ENCODE measurements at regions not wholly inside any gene's neighbourhood (a gene's known extent, or its start where the extent isn't known, plus 50 kb on each side); places are given as distances from the start of the nearest gene placed in this dataset.

DNA sequence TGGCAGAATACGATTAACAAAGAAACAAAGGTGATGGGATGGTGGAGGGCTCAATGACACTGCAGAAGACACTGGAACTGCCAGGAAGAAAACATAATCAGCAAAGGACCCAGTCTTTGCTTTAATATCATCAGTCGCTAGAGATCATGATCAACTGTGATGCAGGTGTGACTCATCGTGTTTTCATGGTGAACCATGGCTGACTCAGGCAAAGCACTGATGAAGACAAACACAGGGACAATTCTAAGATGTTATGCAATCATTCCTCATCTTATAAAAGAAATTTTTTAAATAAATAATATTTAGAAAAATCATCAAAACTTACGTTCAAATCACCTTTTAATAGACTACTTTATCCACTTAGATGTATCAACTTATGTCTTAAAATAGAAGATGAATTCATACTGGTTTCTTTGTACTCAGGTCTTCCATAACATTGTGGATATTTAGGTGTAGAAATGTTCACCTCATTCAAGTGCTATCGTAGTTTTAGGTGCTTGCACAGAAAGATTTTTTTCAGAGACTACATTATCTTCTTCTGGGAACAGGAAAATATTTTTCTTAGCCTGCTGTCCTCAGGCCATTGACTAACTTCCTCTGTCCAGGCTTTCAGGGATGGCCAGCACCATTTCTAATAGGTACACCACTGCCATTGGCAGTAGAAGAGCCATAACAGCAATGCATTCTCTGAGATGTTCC is 673.4 kb upstream of the MEF2C start:
- H3K4me1 ChIP-seq (ENCODE audit: control insufficient read depth, insufficient read depth, low read length) = 0 out of 2 replicates have a peak, but pooled peaks cover 3% of the 10 kb centered on the region
- H3K4me3 ChIP-seq (ENCODE audit: low read depth in 2 of 2, low read length in 2 of 2) = no peak overlapping the region
- H3K36me3 ChIP-seq (ENCODE audit: control insufficient read depth, insufficient read depth, low read length) = no peaks in the 10 kb centered on the region
- H3K9me3 ChIP-seq (ENCODE audit: control insufficient read depth, insufficient read depth, low read depth, low read length) = no peaks in the 10 kb centered on the region
- ATAC-seq (peak; percentile 96), DNase-seq (ENCODE audit: low read depth, low spot score) (peak; percentile 86)
- in situ Hi-C loops (cut with HindIII; ENCODE audit: low pct_unique_long_range_greater_than_20kb, low sequenced_read_pairs) (no loop called here), intact Hi-C loops (cut with micrococcal nuclease; ENCODE audit: unreplicated experiment) (no loop called here)
- ChIA-PET CTCF (no interaction called here), POLR2A (no interaction called here)
- BruUV-seq (replicated peaks) = no TSS peak
- no peaks in the 10 kb centered on the region for H3K27me3 ChIP-seq (ENCODE audit: control insufficient read depth, insufficient read depth, low read length)
- 0 out of 2 replicates have a peak overlapping the region, but pooled peaks have one; percentile 23 for H3K27ac ChIP-seq (ENCODE audit: low read length)
- TF ChIP-seq, protein P1, sequence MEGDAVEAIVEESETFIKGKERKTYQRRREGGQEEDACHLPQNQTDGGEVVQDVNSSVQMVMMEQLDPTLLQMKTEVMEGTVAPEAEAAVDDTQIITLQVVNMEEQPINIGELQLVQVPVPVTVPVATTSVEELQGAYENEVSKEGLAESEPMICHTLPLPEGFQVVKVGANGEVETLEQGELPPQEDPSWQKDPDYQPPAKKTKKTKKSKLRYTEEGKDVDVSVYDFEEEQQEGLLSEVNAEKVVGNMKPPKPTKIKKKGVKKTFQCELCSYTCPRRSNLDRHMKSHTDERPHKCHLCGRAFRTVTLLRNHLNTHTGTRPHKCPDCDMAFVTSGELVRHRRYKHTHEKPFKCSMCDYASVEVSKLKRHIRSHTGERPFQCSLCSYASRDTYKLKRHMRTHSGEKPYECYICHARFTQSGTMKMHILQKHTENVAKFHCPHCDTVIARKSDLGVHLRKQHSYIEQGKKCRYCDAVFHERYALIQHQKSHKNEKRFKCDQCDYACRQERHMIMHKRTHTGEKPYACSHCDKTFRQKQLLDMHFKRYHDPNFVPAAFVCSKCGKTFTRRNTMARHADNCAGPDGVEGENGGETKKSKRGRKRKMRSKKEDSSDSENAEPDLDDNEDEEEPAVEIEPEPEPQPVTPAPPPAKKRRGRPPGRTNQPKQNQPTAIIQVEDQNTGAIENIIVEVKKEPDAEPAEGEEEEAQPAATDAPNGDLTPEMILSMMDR (IDR thresholded peaks at IDR 0.05) = no peak
- no peak for TF ChIP-seq TCF7L2 (IDR thresholded peaks at IDR 0.05; ENCODE audit: low read depth, low read length)
- no peak for TF ChIP-seq SIN3A (IDR thresholded peaks at IDR 0.05; ENCODE audit: borderline replicate concordance, insufficient read depth, low read depth, low read length)
- TF ChIP-seq, protein P2, sequence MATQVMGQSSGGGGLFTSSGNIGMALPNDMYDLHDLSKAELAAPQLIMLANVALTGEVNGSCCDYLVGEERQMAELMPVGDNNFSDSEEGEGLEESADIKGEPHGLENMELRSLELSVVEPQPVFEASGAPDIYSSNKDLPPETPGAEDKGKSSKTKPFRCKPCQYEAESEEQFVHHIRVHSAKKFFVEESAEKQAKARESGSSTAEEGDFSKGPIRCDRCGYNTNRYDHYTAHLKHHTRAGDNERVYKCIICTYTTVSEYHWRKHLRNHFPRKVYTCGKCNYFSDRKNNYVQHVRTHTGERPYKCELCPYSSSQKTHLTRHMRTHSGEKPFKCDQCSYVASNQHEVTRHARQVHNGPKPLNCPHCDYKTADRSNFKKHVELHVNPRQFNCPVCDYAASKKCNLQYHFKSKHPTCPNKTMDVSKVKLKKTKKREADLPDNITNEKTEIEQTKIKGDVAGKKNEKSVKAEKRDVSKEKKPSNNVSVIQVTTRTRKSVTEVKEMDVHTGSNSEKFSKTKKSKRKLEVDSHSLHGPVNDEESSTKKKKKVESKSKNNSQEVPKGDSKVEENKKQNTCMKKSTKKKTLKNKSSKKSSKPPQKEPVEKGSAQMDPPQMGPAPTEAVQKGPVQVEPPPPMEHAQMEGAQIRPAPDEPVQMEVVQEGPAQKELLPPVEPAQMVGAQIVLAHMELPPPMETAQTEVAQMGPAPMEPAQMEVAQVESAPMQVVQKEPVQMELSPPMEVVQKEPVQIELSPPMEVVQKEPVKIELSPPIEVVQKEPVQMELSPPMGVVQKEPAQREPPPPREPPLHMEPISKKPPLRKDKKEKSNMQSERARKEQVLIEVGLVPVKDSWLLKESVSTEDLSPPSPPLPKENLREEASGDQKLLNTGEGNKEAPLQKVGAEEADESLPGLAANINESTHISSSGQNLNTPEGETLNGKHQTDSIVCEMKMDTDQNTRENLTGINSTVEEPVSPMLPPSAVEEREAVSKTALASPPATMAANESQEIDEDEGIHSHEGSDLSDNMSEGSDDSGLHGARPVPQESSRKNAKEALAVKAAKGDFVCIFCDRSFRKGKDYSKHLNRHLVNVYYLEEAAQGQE (IDR thresholded peaks at IDR 0.05; ENCODE audit: insufficient read depth in 1 of 2, low read depth in 2 of 2, low read length in 1 of 2) = no peak
- no peak for TF ChIP-seq POLR2AphosphoS5 (IDR thresholded peaks at IDR 0.05; ENCODE audit: low read depth, low read length)

DNA sequence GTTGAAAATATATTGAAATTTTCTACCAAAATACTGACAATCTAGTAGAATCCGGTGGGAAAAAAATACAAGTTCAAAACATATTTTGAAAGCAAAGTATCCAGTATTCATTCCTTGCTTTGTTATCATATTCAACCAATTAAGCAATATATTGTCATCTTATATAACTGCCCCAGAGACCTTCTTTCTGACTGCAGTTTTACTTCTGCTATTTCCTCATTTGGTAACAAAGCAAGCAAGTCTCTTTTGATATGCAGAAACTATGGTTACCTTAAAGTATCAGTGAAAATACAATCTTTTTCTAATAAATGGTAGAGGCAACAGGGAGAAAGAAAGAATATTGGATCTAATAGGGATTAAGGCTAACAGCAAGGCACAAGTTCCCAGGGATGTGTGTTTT is 663.7 kb upstream of the MEF2C start:
- ChIA-PET POLR2A (no interaction called here), CTCF (no interaction called here)
- H3K4me3 ChIP-seq (ENCODE audit: low read depth in 2 of 2, low read length in 2 of 2) = no peak overlapping the region
- intact Hi-C loops (cut with micrococcal nuclease; ENCODE audit: unreplicated experiment) (no loop called here), in situ Hi-C loops (cut with HindIII; ENCODE audit: low pct_unique_long_range_greater_than_20kb, low sequenced_read_pairs) (no loop called here)
- TF ChIP-seq POLR2AphosphoS5 (IDR thresholded peaks at IDR 0.05; ENCODE audit: low read depth, low read length) = no peak
- TF ChIP-seq SIN3A (IDR thresholded peaks at IDR 0.05; ENCODE audit: borderline replicate concordance, insufficient read depth, low read depth, low read length) = no peak
- TF ChIP-seq, protein P1 (IDR thresholded peaks at IDR 0.05) = no peak
- no peak for TF ChIP-seq TCF7L2 (IDR thresholded peaks at IDR 0.05; ENCODE audit: low read depth, low read length)
- TF ChIP-seq, protein P2 (IDR thresholded peaks at IDR 0.05; ENCODE audit: insufficient read depth in 1 of 2, low read depth in 2 of 2, low read length in 1 of 2) = no peak
- ATAC-seq (no peak), DNase-seq (ENCODE audit: low read depth, low spot score) (no peak)
- H3K27me3 ChIP-seq (ENCODE audit: control insufficient read depth, insufficient read depth, low read length) = no peaks in the 10 kb centered on the region
- H3K4me1 ChIP-seq (ENCODE audit: control insufficient read depth, insufficient read depth, low read length) = no peaks in the 10 kb centered on the region
- no peaks in the 10 kb centered on the region; the same call in 1 of the 2 replicates for H3K36me3 ChIP-seq (ENCODE audit: control insufficient read depth, insufficient read depth, low read length)
- no peak overlapping the region for H3K27ac ChIP-seq (ENCODE audit: low read length)
- H3K9me3 ChIP-seq (ENCODE audit: control insufficient read depth, insufficient read depth, low read depth, low read length) = no peaks in the 10 kb centered on the region
- BruUV-seq (replicated peaks) = no TSS peak
